Mesothelial cell of epicardium (in vitro differentiated cells): ENCODE measurements at regions not wholly inside any gene's neighbourhood (a gene's known extent, or its start where the extent isn't known, plus 50 kb on each side); places are given as distances from the start of the nearest gene placed in this dataset.

ENCODE experiments used
- DNase-seq, 2 experiments: peaks; one replicate each; pipeline ENCODE4 v3.0.0; 2021; ENCODE audit warnings: low spot score in 2 of 2; ENCODE audit not compliant: unreplicated experiment in 2 of 2
- H3K27ac Mint-ChIP-seq: 2 replicates; pipeline ENCODE4 v1.8.0; 2021; ENCODE audit warnings: mixed read lengths
- H3K27me3 Mint-ChIP-seq: 2 replicates; pipeline ENCODE4 v1.8.0; 2021; ENCODE audit warnings: low read depth, mixed read lengths
- H3K36me3 Mint-ChIP-seq: 2 replicates; pipeline ENCODE4 v1.8.0; 2021; ENCODE audit warnings: mixed read lengths
- H3K4me1 Mint-ChIP-seq: 2 replicates; pipeline ENCODE4 v1.8.0; 2021; ENCODE audit warnings: mixed read lengths
- H3K4me3 Mint-ChIP-seq: 2 replicates; pipeline ENCODE4 v1.8.0; 2021; ENCODE audit warnings: mild to moderate bottlenecking, moderate library complexity, mixed read lengths
- H3K9me3 Mint-ChIP-seq: 2 replicates; pipeline ENCODE4 v1.8.0; 2021; ENCODE audit warnings: mixed read lengths
- CTCF ChIP-seq: fragments of 200-600 bp; sonication (generic); IDR thresholded peaks from one replicate; pipeline ENCODE4 v1.5.0; 2021; ENCODE audit warnings: antibody characterized with exemption; ENCODE audit not compliant: unreplicated experiment

- Mint-ChIP-seq H3K4me1 (peaks cover 5% of the 10 kb centered on the region), H3K4me3 (no peak overlapping the region), H3K36me3 (no peaks in the 10 kb centered on the region), H3K27me3 (peaks cover 6% of the 10 kb centered on the region), H3K9me3 (peaks cover 4% of the 10 kb centered on the region), H3K27ac (no peak overlapping the region)
- DNase-seq, result no peak
- TF ChIP-seq CTCF, result no peak
Measured at GRCh38 chr7:79912213-79912633, 222.4 kb upstream of the GNAI1 start.

- DNase-seq, result no peak
- Mint-ChIP-seq H3K9me3 (peaks cover 4% of the 10 kb centered on the region), H3K27me3 (peaks cover 3% of the 10 kb centered on the region), H3K36me3 (no peaks in the 10 kb centered on the region), H3K4me1 (peaks cover 5% of the 10 kb centered on the region), H3K4me3 (no peak overlapping the region), H3K27ac (no peak overlapping the region)
- no peak for TF ChIP-seq CTCF
Measured at GRCh38 chr7:79911420-79911819, 223.2 kb upstream of the GNAI1 start.

GRCh38 chr7:79909176-79909575, 225.5 kb upstream of the GNAI1 start:
- no peaks in the 10 kb centered on the region for H3K27me3 Mint-ChIP-seq
- H3K27ac Mint-ChIP-seq, result no peak overlapping the region
- no peak overlapping the region for H3K4me3 Mint-ChIP-seq
- TF ChIP-seq CTCF, result no peak
- H3K9me3 Mint-ChIP-seq, result no peaks in the 10 kb centered on the region
- no peak for DNase-seq
- H3K4me1 Mint-ChIP-seq, result peaks cover 5% of the 10 kb centered on the region
- no peaks in the 10 kb centered on the region for H3K36me3 Mint-ChIP-seq

GRCh38 chr7:79897166-79897565, 237.5 kb upstream of the GNAI1 start:
- Mint-ChIP-seq H3K9me3 (peaks cover 17% of the 10 kb centered on the region), H3K4me1 (no peaks in the 10 kb centered on the region), H3K27me3 (no peaks in the 10 kb centered on the region), H3K36me3 (no peaks in the 10 kb centered on the region), H3K27ac (no peak overlapping the region), H3K4me3 (no peak overlapping the region)
- DNase-seq, result no peak
- no peak for TF ChIP-seq CTCF

GRCh38 chr7:79893991-79894390, 240.6 kb upstream of the GNAI1 start:
- no peak for DNase-seq
- Mint-ChIP-seq H3K36me3 (no peaks in the 10 kb centered on the region), H3K4me3 (no peak overlapping the region), H3K9me3 (no peaks in the 10 kb centered on the region), H3K27ac (no peak overlapping the region), H3K27me3 (peaks cover 6% of the 10 kb centered on the region), H3K4me1 (no peaks in the 10 kb centered on the region)
- TF ChIP-seq CTCF, result no peak

- H3K36me3 Mint-ChIP-seq, result no peaks in the 10 kb centered on the region
- no peak overlapping the region for H3K27ac Mint-ChIP-seq
- H3K4me1 Mint-ChIP-seq, result peaks cover 2% of the 10 kb centered on the region
- H3K9me3 Mint-ChIP-seq, result peaks cover 4% of the 10 kb centered on the region
- DNase-seq, result no peak
- no peak for TF ChIP-seq CTCF
- H3K27me3 Mint-ChIP-seq, result peaks cover 13% of the 10 kb centered on the region
- no peak overlapping the region for H3K4me3 Mint-ChIP-seq
Measured at GRCh38 chr7:79882922-79883321, 251.7 kb upstream of the GNAI1 start.
